22Rv1 (cell line): ENCODE measurements at regions not wholly inside any gene's neighbourhood (a gene's known extent, or its start where the extent isn't known, plus 50 kb on each side); places are given as distances from the start of the nearest gene placed in this dataset.

Experiments used
- H3K27ac ChIP-seq: fragments of 450-650 bp; 2 replicates; pipeline ENCODE4 v1.5.1; 2017
- ZFX ChIP-seq: fragments of 450-650 bp; IDR thresholded peaks from 2 replicates; pipeline ENCODE4 v1.6.1; 2017; ENCODE audit warnings: antibody characterized with exemption, borderline replicate concordance
- TF ChIP-seq, protein P1 (sequence below): fragments of 450-650 bp; IDR thresholded peaks from 2 replicates; pipeline ENCODE4 v1.5.1; 2017; ENCODE audit warnings: mild to moderate bottlenecking

DNA sequence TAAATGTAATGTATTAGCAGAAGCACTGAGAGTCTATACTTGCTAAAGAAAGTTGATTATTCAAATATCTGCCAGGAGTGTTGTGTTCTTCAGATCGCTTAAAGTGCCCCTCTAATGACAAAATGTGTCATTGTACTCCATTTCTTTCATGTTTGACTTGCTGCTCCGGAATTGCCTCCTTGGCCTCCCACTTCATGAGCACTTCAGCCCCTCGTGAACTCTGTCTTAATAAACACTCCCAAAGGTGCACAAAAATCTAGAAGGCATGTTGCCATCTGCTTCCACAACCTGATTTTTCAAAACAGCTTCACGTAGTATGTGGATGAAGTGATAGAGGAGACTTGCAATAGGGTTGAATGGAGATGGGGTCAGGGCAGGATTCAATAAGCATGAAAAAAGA, 396.1 kb downstream of the TDRD15 start:
- TF ChIP-seq ZFX = no peak
- TF ChIP-seq, protein P1, sequence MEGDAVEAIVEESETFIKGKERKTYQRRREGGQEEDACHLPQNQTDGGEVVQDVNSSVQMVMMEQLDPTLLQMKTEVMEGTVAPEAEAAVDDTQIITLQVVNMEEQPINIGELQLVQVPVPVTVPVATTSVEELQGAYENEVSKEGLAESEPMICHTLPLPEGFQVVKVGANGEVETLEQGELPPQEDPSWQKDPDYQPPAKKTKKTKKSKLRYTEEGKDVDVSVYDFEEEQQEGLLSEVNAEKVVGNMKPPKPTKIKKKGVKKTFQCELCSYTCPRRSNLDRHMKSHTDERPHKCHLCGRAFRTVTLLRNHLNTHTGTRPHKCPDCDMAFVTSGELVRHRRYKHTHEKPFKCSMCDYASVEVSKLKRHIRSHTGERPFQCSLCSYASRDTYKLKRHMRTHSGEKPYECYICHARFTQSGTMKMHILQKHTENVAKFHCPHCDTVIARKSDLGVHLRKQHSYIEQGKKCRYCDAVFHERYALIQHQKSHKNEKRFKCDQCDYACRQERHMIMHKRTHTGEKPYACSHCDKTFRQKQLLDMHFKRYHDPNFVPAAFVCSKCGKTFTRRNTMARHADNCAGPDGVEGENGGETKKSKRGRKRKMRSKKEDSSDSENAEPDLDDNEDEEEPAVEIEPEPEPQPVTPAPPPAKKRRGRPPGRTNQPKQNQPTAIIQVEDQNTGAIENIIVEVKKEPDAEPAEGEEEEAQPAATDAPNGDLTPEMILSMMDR = no peak
- no peak overlapping the region for H3K27ac ChIP-seq

DNA sequence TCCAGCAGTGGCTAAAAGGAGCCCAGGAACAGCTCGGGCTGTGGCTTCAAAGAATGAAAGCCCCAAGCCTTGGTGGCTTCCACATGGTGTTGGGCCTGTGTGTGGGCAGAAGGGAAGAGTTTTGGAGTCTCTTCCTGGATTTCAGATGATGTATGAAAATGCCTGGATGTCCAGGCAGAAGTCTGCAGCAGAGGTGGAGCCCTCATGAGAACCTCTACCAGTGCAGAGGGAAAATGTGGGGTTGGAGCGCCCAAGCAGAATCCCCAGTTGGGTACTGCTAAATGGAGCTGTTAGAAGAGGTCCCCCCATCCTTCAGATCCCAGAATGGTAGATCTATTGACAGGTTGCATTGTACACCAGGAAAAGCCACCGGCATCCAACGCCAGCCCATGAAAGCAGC, 412.1 kb downstream of the TDRD15 start:
- TF ChIP-seq, protein P1 = no peak
- no peak for TF ChIP-seq ZFX
- no peak overlapping the region for H3K27ac ChIP-seq

DNA sequence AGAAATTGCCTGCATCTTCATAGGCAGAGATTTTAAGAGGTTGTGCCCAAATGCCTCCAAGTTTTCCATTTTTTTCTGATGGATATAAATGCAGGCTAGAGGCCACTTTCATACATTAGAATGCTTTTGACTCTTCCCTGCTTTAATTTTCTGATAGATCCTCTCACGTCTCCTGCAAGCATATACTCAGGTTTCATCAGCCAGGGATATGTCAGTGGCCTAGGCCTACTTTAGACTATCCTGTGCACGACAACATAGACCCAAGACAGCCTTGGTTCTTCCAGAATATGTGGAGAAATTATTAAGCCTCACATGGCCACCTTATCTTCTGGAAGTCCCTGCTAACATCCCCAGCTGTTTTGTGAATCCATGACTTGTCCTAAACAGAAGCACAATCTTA, 415.9 kb downstream of the TDRD15 start:
- no peak for TF ChIP-seq ZFX
- TF ChIP-seq, protein P1 = no peak
- H3K27ac ChIP-seq = no peak overlapping the region

GRCh38 chr2:21543630-21544029, 419.9 kb downstream of the TDRD15 start:
- TF ChIP-seq, protein P1 = no peak
- TF ChIP-seq ZFX = no peak
- no peak overlapping the region for H3K27ac ChIP-seq

GRCh38 chr2:21544392-21544791, 420.6 kb downstream of the TDRD15 start:
- no peak overlapping the region for H3K27ac ChIP-seq
- TF ChIP-seq, protein P1 = no peak
- no peak for TF ChIP-seq ZFX

- TF ChIP-seq, protein P1 = no peak
- no peak for TF ChIP-seq ZFX
- no peak overlapping the region for H3K27ac ChIP-seq
Observed at GRCh38 chr2:21552981-21553380, 429.2 kb downstream of the TDRD15 start.

DNA sequence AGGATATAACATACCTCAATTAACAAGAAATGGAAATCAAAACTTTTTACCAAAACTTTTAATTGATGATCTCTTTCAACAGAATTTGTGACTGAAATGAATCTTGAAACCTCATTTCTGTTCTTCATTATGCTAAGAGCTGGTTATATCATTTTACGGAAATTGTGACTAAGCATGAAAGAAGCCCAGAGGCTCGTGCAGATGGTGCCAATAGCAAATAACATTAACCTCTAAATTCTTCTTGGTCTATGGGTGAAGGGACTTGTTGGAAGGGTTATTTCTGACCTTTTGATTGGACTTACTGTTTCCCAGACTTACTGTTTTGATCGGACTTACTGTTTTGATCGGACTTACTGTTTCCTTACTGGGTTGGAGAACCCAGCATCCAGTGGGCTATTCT, 435.6 kb downstream of the TDRD15 start:
- no peak overlapping the region for H3K27ac ChIP-seq
- TF ChIP-seq, protein P1 = no peak
- TF ChIP-seq ZFX = no peak
